HG02852 (cell line): ENCODE measurements at regions not wholly inside any gene's neighbourhood (a gene's known extent, or its start where the extent isn't known, plus 50 kb on each side); places are given as distances from the start of the nearest gene placed in this dataset.
"Not testable (repeated sequence)": the region's sequence is repeated elsewhere in the genome, so short reads cannot be mapped to it uniquely, and the experiment has no call there.

ENCODE experiments used
- ATAC-seq: cut with Tn5 transposase; IDR thresholded peaks from one replicate; pipeline ENCODE4 v1.9.1; 2021; ENCODE audit warnings: mild to moderate bottlenecking, moderate library complexity; ENCODE audit not compliant: unreplicated experiment

DNA sequence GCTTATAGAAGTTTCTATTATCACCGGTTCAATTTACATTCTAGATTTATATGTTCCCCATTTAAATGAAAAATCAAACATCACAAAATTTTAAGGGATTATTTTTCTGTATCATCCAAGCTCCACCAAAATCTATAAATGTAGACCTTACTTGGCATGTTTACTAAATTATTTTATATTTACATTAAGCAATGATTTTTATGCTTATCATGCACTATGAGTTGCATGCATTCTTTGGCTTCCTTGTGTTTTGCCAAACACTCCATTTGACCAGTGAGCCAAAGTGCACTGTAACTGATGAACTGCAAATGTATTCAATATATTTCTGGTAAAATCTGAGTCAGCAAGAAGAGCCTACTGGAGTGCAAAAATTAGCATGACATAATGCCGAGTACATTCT is 595.5 kb upstream of the PCDH7 start:
- ATAC-seq, result not testable (repeated sequence)

DNA sequence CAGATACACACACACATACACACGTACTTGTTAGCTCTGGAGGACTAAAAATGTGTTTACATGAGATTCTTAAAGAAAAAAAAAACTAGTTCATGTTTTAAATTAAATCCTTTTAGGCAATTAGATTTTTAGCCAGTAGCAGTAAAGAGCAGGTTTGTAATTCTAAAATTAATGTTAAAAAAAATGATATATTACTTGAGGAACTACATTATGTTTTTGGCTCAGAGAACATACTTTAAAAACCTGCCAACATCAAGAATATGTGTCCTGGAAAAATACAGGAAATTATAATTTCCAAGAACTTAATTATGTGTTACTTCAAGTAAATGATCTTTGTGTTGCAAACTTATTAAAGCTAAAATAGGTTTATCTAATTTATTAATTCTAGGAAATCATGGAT is 594.3 kb upstream of the PCDH7 start:
- no peak for ATAC-seq

DNA sequence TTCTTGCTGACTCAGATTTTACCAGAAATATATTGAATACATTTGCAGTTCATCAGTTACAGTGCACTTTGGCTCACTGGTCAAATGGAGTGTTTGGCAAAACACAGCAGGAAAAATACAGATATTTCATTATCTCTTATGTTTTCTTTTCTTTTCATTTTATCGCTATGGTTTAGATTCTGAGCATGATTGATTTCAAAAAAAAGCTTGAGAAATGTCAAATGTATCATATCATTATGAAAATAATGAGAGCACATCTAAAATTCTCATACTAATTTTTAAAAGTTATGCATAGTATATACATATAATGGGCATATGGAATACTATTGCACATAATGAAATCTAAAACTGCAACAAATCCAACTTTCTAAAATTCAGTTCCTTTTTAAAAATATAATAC is 593.8 kb upstream of the PCDH7 start:
- ATAC-seq, result no peak

DNA sequence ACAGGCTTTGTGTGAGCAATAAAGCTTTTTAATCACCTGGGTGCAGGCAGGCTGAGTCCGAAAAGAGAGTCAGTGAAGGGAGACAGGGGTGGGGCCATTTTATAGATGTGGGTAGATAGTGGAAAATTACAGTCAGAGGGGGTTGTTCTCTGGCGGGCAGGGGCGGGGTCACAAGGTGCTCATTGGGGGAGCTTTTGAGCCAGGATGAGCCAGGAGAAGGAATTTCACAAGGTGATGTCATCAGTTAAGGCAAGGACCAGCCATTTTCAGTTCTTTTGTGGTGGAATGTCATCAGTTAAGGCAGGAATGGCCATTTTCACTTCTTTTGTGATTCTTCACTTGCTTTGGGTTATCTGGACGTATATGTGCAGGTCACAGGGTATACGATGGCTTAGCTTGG is 571.3 kb upstream of the PCDH7 start:
- ATAC-seq, result not testable (repeated sequence)

DNA sequence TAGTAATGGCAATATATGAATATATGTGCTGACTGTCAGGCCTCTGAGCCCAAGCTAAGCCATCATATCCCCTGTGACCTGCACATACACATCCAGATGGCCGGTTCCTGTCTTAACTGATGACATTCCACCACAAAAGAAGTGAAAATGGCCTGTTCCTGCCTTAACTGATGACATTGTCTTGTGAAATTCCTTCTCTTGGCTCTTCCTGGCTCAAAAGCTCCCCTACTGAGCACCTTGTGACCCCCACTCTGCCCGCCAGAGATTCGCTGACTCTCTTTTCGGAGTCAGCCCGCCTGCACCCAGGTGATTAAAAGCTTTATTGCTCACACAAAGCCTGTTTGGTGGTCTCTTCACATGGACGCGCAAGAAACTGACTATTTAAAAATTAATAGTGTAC is 570.6 kb upstream of the PCDH7 start:
- ATAC-seq, result not testable (repeated sequence)

DNA sequence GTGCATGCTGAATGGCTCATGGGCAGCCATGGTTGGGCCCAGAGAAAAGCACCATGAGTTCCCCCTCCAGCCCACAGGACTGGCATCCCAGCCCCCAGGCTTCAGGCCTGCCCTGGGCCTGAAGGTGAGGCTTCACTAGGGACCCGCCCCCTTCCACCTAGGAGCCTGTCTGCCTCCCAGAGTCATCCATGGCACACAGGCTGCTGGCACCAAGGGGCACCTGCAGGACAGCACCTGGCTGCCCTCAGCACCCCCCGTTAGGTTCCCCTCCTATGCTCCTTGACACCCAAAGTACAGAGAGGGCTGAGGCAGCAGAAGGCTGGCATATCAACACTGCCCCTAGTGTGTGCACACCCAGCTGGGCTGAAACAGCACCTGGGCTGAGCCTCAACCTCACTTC is 566.7 kb upstream of the PCDH7 start:
- ATAC-seq, result no peak

DNA sequence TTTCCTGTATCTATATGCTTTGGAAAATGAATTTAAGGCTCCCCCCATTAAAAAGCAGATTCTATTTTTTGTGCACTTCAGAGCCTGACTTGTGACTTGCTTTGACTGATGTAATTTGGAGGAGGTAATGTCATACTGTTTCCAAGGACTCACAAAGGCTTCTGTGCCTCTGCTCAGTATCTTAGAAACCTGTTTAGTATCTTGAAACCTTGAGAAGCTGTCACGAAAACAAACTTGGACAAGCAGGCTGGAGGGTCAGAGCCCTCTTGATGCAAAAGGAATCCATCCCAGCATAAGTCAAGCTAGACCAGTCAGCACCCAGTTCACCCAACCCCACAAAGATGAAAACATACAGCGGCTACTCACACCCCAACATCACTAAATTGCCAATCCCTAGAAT is 560.0 kb upstream of the PCDH7 start:
- no peak for ATAC-seq

DNA sequence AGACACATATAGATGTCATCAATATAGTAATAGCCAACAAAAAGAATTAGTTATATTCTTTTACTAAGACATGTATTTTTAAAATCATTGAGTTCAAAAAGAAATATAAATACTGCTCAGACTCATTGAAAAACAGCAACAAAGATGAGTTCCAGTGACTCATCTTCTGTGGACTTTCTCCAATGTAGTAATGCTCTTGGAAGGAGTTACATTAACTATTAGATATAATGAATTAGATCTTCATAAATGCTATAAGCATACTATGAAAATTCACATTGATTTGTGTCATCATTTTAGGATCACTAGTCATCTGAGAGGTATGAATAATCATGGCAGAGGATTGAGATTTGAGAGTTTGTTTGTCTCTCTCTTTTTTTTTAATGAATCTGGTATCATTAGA is 547.8 kb upstream of the PCDH7 start:
- ATAC-seq, result no peak

DNA sequence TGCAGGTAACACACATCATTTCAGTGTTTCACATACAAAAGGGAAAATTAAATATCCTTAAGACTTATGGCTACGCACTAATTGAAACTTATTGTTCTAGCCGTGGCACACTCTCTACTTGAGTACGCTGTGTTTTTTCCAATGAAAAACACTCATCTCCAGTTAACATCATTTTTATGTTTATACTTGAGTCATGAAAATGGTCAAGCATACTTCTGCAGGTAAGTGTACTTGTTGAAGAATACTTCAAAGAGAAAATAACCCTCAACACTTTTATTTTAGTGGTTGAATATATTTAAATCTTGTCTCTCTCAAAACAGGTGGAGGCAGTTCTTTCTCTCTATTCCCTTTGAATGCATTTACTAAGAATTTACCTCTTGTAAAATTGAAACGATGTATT is 538.7 kb upstream of the PCDH7 start:
- no peak for ATAC-seq

DNA sequence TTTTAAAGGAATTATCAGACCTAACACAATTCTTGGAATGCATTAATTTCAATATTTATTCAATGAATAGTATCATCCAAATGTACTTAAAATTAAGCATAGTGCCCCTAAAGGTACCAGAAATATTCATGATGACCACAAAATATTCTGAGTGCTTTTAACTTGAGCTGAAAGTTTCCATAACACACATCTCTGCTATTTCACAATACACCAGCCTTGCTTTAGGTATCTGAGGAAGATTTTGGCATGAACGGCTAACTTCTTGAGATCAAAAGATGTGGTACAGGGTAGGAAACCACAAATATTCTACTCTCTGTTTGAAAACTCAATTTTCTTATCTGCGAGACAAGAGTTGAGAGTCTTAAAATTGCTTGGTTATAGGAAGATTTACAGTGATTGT is 538.3 kb upstream of the PCDH7 start:
- ATAC-seq, result no peak

DNA sequence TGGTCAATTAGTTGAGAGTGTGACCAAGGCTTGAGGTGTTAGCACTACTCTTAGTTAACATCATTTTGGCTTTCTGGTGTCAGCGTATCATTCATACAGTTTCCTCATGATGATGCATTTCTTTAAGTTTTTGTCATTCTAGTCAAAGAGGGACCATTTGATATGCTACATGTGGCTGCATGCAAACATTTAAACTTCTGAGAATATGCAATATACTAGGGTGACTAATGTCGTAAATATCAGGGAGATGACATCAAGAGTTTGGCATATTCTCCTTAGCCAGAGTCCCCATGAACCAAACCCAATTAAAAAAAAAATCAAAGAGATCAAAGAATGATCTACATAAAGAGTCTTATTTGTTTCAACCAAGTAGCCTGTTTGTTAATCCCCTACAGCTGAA is 537.4 kb upstream of the PCDH7 start:
- ATAC-seq, result no peak

DNA sequence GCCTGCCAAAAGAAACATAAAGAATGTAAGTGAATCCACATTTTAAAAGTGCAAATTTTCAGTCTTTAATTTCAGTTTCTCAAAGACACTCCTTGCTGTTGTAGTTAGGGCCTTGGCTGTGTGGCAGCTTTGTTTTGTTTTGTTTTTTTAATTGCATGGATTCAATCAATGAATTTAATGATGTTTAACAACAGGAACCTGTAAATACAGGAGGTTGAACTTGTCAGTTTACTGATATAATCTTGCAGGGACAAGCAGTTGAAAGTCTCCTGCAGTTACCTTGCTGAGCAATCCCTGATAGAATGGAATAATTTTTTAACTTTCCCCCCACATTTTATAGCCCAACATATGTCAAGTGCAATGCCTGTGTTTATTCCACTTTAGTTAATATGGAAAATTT is 528.3 kb upstream of the PCDH7 start:
- ATAC-seq, result no peak

DNA sequence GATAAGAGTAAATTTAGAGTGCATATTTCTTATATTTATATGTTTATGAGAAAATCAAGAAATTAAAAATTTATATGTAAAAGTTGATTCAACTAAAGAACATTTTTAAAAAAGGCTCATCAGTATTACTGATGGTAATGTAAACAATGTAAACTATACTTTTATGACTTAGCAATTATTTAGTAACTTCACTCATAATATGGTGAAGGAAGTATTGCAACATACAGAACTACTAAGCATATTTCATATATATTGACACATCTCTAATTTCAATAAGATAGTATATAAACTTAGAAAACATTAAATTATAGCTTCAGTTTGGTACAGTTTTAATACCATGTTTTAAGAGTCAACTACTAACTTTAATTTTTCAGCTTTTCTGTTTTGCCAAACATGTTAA is 512.8 kb upstream of the PCDH7 start:
- ATAC-seq, result no peak

DNA sequence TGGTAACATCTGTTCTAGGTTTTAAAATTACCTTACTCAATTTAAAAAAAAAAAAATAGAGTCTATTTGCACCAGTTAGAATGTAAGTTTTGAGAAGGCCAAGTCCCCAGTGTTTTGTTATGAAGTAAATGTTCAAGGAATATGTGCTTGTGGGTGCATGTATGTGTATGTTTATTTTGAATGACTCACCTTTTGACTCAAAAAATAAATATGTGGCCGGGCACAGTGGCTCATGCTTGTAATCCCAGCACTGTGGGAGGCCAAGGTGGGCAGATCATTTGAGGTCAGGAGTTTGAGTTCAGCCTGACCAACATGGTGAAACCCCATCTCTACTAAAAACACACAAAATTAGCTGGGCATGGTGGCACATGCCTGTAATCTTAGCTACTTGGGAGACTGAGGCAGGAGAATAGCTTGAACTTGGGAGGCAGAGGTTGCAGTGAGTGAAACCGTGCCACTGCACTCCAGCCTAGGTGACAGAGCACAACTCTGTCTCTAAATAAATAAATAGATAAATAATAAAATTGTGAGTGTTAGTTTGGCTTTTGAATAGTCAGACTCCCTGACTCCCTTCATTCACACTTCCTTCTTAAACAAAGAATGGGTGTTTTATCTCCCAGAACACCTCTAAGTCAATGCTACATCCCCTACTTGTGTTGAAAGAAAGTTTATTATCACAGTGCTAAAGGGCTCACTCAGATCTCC is 511.3 kb upstream of the PCDH7 start:
- ATAC-seq, result no peak

DNA sequence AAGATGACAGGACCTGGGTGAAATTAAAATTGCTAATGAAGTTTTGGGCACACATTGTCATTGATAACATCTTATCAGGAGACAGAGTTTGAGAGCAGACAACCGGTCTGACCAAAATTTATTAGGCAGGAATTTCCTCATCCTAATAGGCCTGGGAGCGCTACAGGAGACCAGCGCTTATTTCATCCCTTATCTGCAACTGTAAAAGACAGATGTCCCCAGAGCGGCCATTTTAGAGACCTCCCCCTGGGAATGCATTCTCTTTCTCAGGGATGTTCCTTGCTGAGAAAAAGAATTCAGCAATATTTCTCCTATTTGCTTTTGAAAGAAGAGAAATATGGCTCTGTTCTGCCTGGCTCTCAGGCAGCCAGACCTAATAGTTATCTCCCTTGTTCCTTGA is 504.2 kb upstream of the PCDH7 start:
- not testable (repeated sequence) for ATAC-seq

DNA sequence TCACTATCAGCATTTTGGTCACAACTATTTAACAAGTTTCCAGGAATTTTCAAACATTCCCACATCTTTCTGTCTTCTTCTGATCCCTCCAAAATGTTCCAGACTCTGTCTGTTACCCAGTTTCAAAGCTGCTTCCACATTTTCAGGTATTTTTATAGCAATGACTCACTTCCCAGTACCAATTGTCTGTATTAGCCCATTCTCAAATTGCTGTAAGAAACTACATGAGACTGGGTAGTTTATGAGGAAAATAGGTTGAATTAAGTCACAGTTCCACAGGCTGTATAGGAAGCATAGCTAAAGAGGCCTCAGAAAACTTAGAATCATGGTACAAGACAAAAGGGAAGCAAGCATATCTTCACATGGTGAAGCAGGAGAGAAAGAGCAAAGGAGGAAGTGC is 475.0 kb upstream of the PCDH7 start:
- no peak for ATAC-seq

DNA sequence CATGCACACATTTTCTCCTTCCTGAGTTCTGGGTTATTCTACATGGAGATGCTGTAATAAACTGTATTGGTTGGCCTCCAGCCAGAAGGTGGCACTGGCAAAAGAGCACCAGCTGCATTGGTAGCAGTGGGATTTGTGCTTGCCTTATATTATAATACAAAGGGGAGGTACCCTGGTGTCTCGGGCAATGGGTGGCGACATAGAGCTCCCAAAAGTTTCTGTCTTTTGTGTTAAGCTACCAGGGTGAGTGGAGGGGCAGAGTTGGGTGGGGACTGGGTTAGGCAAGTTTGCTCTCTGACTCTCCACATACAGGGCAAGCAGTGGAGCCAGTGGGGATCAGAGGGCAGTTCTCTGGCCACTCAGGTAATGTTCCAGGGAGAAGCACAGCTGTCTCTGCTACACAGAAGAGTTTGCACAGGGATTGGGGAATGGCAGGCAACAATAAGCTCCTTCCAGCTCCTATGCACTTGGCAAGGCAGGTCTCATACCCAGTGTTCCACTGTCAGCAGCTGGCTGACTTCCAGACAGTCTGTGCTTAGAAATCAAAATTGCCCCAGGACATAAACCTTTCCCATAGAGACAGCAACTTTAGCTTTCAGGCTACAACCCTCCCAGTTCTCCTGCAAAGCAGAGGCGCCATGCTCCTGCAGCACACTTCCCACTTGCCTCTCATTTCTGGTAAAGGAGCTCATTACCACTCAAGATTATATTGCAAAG is 463.9 kb upstream of the PCDH7 start:
- no peak for ATAC-seq

DNA sequence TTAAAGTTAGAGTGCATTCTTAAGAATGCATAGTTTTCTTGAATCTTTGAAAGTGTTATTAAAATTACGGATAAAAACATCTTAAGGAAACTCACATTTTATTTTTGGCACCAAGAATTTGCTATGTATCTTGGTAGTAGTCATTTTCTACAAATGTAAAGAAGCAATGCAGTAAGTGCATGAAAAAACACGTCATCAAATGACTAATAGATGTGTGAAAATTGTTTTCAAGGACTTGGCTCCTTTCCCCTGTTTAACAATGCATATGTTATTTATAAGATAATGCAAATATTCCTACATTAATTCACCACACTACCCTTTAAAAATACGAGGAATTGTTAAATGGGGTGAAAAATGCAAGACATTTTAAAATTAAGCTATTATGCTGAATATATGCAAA is 461.2 kb upstream of the PCDH7 start:
- ATAC-seq, result no peak

DNA sequence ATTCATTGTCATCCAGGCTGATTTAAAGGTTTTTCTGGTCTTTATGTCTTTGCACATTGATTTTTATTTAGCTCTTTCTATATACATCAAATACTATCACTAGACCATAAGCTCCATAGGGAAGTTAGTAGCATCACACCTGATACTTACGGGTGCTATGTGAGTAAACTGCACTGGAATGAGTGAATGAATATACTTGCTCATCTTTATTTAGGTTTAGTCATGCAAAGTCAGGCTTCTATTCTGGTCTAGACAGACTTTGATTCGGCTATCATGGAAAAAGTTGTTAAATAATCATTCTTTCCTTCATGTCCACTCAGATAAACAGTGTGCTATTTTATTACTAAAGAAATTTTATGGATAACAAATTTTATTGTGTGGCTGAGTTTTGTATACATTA is 457.8 kb upstream of the PCDH7 start:
- ATAC-seq, result no peak

DNA sequence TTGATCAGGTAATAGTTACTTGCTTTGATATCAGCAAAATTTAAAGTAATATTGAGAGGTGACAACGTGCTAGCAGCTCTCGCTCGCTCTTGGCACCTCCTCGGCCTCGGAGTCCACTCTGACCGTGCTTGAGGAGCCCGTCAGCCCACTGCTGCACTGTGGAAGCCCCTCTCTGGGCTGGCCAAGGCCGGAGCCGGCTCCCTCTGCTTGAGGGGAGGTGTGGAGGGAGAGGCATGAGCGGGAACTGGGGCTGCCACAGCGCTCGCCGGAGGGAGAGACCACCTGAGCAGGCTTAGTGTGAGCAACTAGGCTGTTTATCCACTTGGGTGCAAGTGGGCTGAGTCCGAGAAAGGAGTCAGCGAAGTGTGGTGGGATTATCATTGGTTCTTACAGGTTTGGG is 455.7 kb upstream of the PCDH7 start:
- no peak for ATAC-seq

DNA sequence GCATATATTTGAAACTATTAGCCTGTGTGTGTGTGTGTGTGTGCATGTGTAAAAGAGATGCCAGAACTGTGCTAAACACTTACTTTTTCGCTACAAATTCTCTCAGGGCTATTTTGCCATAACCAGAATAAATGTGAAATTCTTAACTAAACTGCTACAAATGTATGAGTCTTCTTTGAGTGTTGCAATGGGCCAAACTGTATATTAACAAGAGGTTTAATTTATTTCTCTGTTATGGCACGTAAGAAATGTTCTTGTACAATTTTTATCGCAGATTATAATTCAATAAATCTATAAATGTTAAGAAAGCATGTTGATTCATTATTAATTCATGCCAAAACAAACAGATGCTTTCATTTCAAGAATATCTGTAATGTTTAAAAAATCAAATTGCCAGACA is 454.5 kb upstream of the PCDH7 start:
- no peak for ATAC-seq

DNA sequence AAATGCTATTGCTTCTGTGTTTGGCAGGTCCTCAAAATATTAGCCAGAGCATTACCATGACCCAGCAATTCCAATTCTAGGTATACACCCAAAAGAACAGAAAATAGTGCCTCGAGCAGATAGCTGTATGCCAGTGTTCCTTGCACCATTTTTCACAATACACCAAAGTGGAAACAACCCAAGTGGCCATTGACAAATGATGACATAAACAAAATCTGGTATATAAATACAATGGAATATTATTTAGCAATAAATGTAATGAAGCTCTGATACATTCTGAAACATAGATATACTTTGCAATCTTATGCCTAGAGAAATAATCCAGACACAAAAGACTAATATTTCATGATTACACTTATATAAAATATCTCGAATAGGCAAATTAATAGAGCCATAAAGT is 451.8 kb upstream of the PCDH7 start:
- ATAC-seq, result no peak

DNA sequence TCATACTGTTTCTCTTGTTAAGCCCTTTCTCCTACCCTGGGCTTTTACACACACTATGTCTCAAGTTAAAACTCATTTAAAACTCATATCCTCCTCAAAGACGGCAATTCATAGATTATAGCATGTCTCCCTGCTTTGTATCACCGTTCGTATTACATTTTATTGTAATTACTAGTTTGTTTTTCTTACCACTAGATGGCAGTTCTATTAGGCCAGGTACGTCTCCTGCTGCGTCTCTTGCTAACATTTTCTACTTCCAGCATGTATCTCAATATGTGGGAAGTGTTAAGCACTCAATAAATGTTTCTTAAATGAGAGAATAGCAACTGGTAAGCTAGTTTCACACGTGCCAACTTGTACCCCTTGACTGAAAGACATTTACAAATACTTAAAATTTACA is 450.3 kb upstream of the PCDH7 start:
- ATAC-seq, result no peak
